Dermis microvascular lymphatic vessel endothelial cell (primary cell): ENCODE measurements at regions not wholly inside any gene's neighbourhood (a gene's known extent, or its start where the extent isn't known, plus 50 kb on each side); places are given as distances from the start of the nearest gene placed in this dataset.

Experiments
- DNase-seq, 2 donors: peaks; one replicate each; pipeline versions ENCODE4 v3.0.0 to v3.0.0-alpha.2; 2010; ENCODE audit warnings: low read depth in 2 of 2

GRCh38 chr11:116122697-116123472 lies 618.7 kb upstream of the CADM1 start:
- no peak for DNase-seq

DNA sequence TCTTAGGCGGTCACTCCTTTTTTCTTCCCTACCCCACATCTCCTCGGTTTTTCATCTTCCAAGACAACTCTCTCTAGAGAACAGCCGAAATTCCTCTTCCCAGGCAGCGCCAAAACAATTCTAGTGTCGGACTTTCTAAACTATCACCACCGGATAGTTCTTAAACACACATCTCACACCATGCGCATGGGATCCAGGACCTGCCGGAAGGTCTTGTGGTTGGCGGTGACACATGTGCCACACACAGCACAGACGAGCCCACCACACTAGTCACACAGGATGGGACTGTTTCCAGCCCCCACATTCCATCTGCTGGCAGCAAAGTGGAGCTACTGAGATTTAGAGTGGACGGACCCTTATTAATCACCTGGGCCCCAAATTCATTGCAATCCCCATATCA lies 614.9 kb upstream of the CADM1 start:
- no peak for DNase-seq

DNA sequence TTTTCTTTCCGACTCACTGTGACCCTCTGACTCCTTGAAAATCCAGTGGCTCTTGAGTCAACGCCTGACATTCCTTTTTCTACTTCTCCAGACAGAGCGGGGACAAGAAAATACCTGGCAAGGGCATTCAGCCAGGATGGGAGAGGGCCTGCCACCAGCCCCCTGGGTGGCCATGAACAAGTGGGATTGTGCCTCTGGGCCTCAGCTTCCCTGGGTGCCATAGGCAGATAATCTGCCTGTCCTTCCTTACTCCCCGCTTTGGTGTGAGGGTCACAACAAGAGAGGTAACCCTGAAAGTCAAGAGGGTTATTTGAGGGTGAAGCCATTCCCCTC lies 613.9 kb upstream of the CADM1 start:
- DNase-seq = no peak

GRCh38 chr11:116117331-116118137 lies 613.3 kb upstream of the CADM1 start:
- no peak for DNase-seq

DNA sequence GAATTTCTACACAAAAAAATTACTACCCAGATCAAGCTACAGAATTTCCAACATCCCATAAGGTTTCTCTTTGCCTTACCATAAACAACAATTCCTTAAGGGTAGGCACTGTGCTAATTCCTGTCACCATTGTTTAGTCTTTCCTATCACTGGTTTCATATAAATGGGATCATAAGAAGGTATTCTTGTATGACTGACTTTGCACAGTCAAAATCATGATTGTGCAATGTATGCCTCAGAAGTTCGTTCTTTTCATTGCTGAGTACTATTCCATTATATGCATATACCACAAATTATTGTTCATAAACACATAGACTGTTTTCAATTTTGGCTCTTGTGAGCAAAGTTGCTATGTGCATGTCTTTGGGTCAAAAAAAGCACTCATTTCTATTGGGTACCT lies 611.6 kb upstream of the CADM1 start:
- no peak for DNase-seq

- DNase-seq = no peak
Observed at GRCh38 chr11:116114198-116114651, 610.0 kb upstream of the CADM1 start.

DNA sequence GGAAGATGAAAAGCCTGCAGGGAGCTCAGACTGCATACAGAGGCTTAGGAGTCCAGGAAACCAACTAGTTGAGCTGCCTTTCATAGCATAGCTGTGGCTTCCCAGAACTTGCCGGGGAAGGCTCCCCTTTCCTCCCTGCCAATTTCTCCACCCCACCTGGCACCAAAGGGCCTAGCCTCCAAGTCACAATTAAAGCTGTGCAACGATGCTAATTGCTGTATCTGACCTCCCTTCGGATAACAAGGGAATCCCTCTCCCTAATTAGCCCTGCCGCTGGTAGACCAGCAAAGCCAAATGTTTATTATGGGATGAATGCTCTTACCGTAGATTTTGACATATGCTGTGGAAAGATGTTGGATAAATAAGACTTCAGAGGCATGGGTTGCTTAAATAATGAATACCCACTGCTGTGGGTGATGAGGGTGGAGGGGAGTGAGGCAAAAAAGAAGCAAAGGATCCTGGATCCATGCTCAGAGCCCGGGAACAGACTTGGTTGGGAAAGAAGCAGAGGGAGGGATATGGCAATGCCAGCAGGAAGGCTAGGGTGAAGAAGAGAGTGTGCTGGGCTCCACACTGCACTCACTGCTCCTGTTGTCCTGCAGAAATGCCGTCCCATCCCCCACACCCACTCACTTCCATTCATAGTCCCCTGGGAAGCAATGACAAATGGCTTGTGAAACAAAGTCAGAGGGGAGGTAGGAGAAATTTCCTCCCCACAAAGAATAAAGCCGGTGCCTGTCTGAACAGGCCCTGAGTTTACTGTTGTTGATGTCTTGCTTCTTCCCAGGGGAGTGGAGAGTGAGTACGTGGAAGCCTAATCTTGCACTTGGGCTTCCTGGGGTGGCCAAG lies 608.1 kb upstream of the CADM1 start:
- no peak for DNase-seq

GRCh38 chr11:116111546-116111945 lies 607.3 kb upstream of the CADM1 start:
- DNase-seq = no peak

DNA sequence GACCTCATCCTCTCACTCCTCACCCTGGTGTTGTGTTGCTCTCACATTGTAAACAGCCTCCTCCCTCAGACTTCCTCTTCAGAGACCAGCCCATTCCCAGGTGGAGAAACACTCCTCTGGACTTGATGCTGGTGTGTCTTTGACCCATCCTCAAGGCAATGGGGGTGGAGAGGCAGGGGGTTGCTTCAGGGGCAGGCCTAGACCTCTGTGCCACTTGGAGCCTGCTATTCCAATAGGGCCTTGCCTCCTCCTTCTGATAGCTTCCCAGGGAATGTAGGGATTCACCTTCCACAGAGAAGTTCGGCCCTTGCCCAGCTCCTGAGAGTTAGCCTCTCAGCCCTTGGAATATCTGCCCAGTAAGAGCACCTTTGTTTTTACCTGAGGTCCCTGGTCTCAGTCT lies 606.6 kb upstream of the CADM1 start:
- DNase-seq = no peak

DNA sequence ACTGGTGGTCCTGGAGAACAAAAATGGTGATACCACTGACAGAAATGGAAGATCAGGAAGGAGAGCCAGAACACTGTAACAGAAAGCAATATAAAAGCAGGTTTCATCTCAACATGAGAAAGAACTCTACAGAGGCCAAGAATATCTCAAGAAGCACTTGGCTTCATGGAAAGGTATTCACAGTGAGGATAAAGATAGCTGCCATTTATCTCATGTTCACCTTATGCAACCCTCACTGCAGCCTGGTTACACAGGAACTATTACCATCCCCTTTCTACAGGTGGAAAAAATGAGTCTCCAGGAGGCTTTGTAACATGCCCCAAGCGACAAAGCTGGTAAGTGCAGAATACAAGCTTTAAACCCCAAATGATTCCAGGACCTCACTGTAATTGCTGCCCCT lies 606.1 kb upstream of the CADM1 start:
- DNase-seq = no peak

- DNase-seq = peak in 1 of 2 donors; percentile 8
Observed at GRCh38 chr11:116109228-116109627, 605.0 kb upstream of the CADM1 start.

DNA sequence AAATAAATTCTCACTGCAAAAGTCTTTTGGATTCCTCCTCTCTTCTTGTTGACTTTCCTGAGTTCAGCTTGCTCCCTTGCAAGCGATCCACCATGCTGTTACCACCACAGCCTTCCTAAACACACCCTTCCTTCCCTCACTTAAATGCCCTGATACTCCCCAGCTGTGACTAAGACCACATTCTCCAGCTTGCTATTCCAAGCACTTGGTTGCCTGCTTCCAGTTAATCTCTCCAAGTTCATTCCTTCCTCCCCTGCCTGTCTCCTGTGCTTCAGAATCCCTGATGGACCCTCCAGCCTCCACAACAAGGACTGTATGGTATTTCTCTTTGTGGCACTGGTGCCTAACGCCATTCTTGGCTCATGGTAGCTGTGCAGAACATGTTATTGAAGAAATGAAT lies 603.9 kb upstream of the CADM1 start:
- no peak for DNase-seq

DNA sequence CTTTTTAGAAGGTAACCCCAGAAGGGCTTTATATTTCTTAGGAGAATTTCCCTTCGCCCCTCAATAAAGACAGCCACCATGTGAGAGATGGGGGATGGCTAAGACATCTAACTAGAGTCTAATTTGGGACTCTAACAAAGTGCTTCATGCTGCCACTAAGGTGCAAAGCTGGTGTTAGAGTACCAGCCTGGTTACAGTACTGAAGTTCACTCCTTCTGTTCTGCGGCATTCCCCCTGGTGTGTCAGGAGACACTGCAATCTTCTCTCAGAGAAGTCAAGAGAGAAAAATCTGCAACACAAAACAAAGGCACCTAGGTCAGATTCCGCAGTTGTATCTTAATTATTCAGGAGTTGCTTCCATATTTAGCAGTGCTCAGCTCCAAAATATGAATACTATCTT lies 603.0 kb upstream of the CADM1 start:
- no peak for DNase-seq

DNA sequence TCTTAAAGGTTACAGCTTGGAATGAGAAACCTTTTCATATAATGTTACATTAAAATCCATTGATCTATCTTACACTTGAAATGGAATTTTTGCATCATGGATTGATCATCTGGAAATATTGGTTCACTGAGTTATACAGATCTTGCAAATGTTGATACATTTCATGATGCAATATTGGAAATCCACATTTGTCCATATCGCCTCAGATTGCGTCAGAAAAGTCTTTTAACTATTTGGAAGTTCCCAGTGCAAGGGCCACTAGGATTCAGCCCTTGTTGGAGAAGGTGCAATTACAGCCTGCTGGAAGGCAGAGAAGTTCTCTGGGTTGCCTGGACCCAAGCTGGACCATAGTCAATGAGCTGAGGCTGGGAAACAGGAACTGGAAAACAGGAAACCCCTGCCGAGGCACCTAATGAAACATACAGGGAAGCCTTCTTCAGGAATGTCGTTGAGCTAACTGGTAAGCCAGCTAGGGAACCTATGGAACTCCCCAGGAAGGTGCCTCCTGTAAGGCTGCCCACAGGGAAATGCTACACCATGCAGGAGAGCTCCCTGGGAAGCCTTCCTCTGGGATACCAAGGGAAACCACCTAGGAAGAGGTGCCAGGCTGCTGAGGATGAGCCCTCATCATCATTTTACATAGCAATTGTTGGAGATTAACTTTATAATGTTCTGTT lies 600.4 kb upstream of the CADM1 start:
- DNase-seq = no peak

DNA sequence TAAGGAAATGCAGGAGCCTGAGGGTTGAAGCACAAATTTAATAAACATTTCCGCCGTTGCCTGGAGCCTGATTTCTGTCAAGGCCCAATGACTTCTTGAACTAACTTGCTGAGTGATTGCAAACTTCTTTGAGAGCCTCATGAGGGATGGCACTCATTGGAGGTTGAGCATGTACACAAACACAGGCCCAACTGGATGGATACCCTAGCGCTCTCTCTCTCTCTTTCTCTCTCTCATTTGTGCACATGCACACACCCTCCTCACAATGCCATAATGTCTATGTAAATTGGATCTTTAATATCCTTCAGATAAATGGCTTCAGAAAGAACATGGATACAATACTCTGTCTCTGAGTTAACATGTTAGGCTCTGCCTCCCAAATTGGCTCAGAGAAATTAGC lies 597.7 kb upstream of the CADM1 start:
- no peak for DNase-seq

GRCh38 chr11:116100016-116100415 lies 595.8 kb upstream of the CADM1 start:
- no peak for DNase-seq

DNA sequence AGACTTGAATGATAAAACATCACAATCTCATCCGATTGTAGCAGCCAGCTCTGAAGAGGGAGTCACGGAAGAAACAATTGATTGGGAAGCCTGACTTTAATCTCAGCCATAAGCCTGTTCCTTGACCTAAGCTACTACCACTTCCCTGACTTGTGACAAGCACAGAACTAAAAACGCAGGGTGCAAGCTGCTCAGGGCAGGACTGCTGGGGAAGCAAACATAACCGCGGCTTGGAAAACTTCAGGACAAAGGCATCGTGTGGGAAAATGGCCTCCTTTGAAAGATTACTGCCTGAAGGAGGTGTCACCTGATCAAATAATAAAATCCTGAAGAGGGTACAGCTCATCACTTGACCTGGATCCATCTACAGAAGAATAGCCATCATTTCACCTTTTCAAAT lies 595.3 kb upstream of the CADM1 start:
- DNase-seq = no peak

DNA sequence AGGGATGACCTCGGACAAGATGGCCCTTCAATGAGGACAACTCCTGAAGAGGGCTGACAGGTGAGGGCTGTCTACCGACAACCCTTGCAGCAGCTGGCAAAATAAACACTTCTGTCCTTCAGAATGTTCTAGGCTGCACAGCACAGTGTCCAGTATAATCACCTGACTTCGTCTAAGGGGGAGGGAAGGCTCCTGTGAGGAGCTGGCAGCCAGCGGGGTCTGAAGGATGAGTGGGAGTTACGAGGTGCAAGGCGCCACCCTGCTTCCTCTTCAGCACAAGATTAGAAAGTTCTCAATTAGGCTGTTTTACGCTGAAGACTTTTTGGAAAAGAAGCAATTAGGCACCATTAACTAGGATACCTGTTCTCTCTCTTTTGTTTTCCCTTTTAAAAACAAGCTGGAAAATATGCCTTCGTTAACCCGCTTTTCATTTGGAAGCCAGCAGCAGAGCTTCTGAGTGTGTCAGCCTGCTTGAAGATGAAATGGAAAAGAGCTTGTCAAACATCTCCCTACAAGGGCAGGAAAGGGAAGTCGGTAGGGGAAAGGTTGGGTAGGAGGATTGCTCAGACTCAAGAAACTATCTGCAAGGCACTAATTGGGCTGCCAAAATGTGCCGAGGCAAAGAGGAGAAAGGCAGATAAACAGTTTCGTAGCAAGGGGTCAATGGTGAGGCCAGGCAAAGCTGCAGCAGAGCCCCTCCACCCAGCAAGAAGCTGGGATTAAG lies 592.2 kb upstream of the CADM1 start:
- no peak for DNase-seq

GRCh38 chr11:116093481-116094270 lies 589.5 kb upstream of the CADM1 start:
- no peak for DNase-seq

GRCh38 chr11:116093065-116093464 lies 588.9 kb upstream of the CADM1 start:
- no peak for DNase-seq
